Glutamatergic neuron (in vitro differentiated cells): ENCODE measurements at regions not wholly inside any gene's neighbourhood (a gene's known extent, or its start where the extent isn't known, plus 50 kb on each side); places are given as distances from the start of the nearest gene placed in this dataset.

Experiments
- DNase-seq: peaks from one replicate; pipeline ENCODE4 v3.0.0; 2022
- H3K27ac Mint-ChIP-seq: one replicate; pipeline ENCODE4 v1.8.0; 2020; ENCODE audit warnings: mild to moderate bottlenecking, mixed read lengths, inconsistent platforms; ENCODE audit not compliant: unreplicated experiment
- H3K27me3 Mint-ChIP-seq: one replicate; pipeline ENCODE4 v1.8.0; 2020; ENCODE audit warnings: mild to moderate bottlenecking, moderate library complexity, mixed read lengths, inconsistent platforms; ENCODE audit not compliant: unreplicated experiment
- H3K36me3 Mint-ChIP-seq: one replicate; pipeline ENCODE4 v1.8.0; 2020; ENCODE audit warnings: mild to moderate bottlenecking, mixed read lengths, inconsistent platforms; ENCODE audit not compliant: unreplicated experiment
- H3K4me1 Mint-ChIP-seq: one replicate; pipeline ENCODE4 v1.8.0; 2020; ENCODE audit warnings: mild to moderate bottlenecking, low read depth, mixed read lengths, inconsistent platforms; ENCODE audit not compliant: unreplicated experiment
- H3K4me3 Mint-ChIP-seq: one replicate; pipeline ENCODE4 v1.8.0; 2020; ENCODE audit warnings: mild to moderate bottlenecking, mixed read lengths, inconsistent platforms; ENCODE audit not compliant: unreplicated experiment
- H3K9me3 Mint-ChIP-seq: one replicate; pipeline ENCODE4 v1.8.0; 2020; ENCODE audit warnings: mild to moderate bottlenecking, moderate library complexity, mixed read lengths, inconsistent platforms; ENCODE audit not compliant: unreplicated experiment
- CTCF ChIP-seq: fragments of 200-600 bp; sonication (generic); IDR thresholded peaks from one replicate; pipeline ENCODE4 v1.5.0; 2021; ENCODE audit not compliant: partially characterized antibody, unreplicated experiment

GRCh38 chr18:55786651-55787272, 198.8 kb upstream of the TCF4 start:
- Mint-ChIP-seq H3K27me3 (no peaks in the 10 kb centered on the region), H3K36me3 (peaks cover 11% of the 10 kb centered on the region), H3K4me1 (no peaks in the 10 kb centered on the region), H3K4me3 (no peak overlapping the region), H3K27ac (no peak overlapping the region), H3K9me3 (no peaks in the 10 kb centered on the region)
- no peak for DNase-seq
- no peak for TF ChIP-seq CTCF

- H3K4me3 Mint-ChIP-seq, result no peak overlapping the region
- peaks cover 6% of the 10 kb centered on the region for H3K36me3 Mint-ChIP-seq
- peaks cover 6% of the 10 kb centered on the region for H3K27me3 Mint-ChIP-seq
- no peak overlapping the region for H3K27ac Mint-ChIP-seq
- no peak for TF ChIP-seq CTCF
- H3K9me3 Mint-ChIP-seq, result no peaks in the 10 kb centered on the region
- H3K4me1 Mint-ChIP-seq, result peaks cover 15% of the 10 kb centered on the region
- DNase-seq, result no peak
Observed at GRCh38 chr18:55783921-55784320, 195.9 kb upstream of the TCF4 start.

- Mint-ChIP-seq H3K27ac (no peak overlapping the region), H3K4me1 (peaks cover 17% of the 10 kb centered on the region), H3K4me3 (peak overlapping the region; percentile 60), H3K36me3 (no peaks in the 10 kb centered on the region), H3K27me3 (peaks cover 6% of the 10 kb centered on the region), H3K9me3 (no peaks in the 10 kb centered on the region)
- DNase-seq, result peak; percentile 63
- peak; percentile 58 for TF ChIP-seq CTCF
Observed at GRCh38 chr18:55781481-55781957, 193.5 kb upstream of the TCF4 start.

- DNase-seq, result no peak
- H3K36me3 Mint-ChIP-seq, result no peaks in the 10 kb centered on the region
- peaks cover 17% of the 10 kb centered on the region for H3K4me1 Mint-ChIP-seq
- H3K9me3 Mint-ChIP-seq, result no peaks in the 10 kb centered on the region
- no peak overlapping the region for H3K27ac Mint-ChIP-seq
- H3K4me3 Mint-ChIP-seq, result peak overlapping the region; percentile 74
- peaks cover 6% of the 10 kb centered on the region for H3K27me3 Mint-ChIP-seq
- no peak for TF ChIP-seq CTCF
Observed at GRCh38 chr18:55780586-55781071, 192.6 kb upstream of the TCF4 start.
